BJ (cell line): ENCODE measurements at regions not wholly inside any gene's neighbourhood (a gene's known extent, or its start where the extent isn't known, plus 50 kb on each side); places are given as distances from the start of the nearest gene placed in this dataset.
"Not testable (repeated sequence)": the region's sequence is repeated elsewhere in the genome, so short reads cannot be mapped to it uniquely, and the experiment has no call there.

ENCODE experiments used
- CTCF ChIA-PET: fragments of 350-600 bp; formaldehyde crosslinking; extraction: SDS; loops from one replicate; lab custom pipeline; 2021; ENCODE audit warnings: antibody characterized with exemption, inconsistent platforms; lab: Yijun Ruan, JAX
- POLR2A ChIA-PET: fragments of 300-600 bp; sonication (Branson Sonifier 250); formaldehyde crosslinking; extraction: SDS; loops from one replicate; lab custom pipeline; 2021; ENCODE audit warnings: antibody characterized with exemption; lab: Charles Lee
- DNase-seq: peaks from one replicate; pipeline ENCODE4 v3.0.0-alpha.2; 2011; ENCODE audit warnings: low read depth
- H3K27me3 ChIP-seq: 2 replicates; pipeline ENCODE4 v1.6.0; 2011; ENCODE audit warnings: low read length; ENCODE audit not compliant: control insufficient read depth, insufficient read depth
- H3K36me3 ChIP-seq: 2 replicates; pipeline ENCODE4 v1.5.1; 2011; ENCODE audit warnings: low read length; ENCODE audit not compliant: control insufficient read depth, insufficient read depth
- H3K4me3 ChIP-seq: 2 replicates; pipeline ENCODE4 v1.5.1; 2011; ENCODE audit warnings: low read depth, mild to moderate bottlenecking, control low read depth, low read length
- CTCF ChIP-seq: IDR thresholded peaks from 2 replicates; pipeline ENCODE4 v1.5.1; 2011; ENCODE audit warnings: low read depth, mild to moderate bottlenecking, control low read depth, inconsistent platforms, low read length, moderate library complexity; ENCODE audit not compliant: insufficient read depth

GRCh38 chr7:80008039-80008438 is 126.6 kb upstream of the GNAI1 start:
- Histone ChIP-seq H3K27me3 (no peaks in the 10 kb centered on the region), H3K4me3 (no peak overlapping the region), H3K36me3 (no peaks in the 10 kb centered on the region)
- POLR2A ChIA-PET: no interaction called here
- CTCF ChIA-PET: no interaction called here
- no peak for TF ChIP-seq CTCF
- no peak for DNase-seq

GRCh38 chr7:80002865-80003264 is 131.8 kb upstream of the GNAI1 start:
- no peak for TF ChIP-seq CTCF
- ChIA-PET POLR2A (no interaction called here), CTCF (no interaction called here)
- DNase-seq: no peak
- no peaks in the 10 kb centered on the region for H3K36me3 ChIP-seq
- H3K4me3 ChIP-seq: no peak overlapping the region
- H3K27me3 ChIP-seq: no peaks in the 10 kb centered on the region

GRCh38 chr7:79998363-79998762 is 136.3 kb upstream of the GNAI1 start:
- no peak for DNase-seq
- Histone ChIP-seq H3K4me3 (no peak overlapping the region), H3K36me3 (no peaks in the 10 kb centered on the region), H3K27me3 (no peaks in the 10 kb centered on the region)
- no peak for TF ChIP-seq CTCF
- ChIA-PET POLR2A (no interaction called here), CTCF (interaction anchor here (0.8 kb wide), 1 partner anchor 22 kb away, joined by 3 read pairs; no protein-coding TSS in a partner anchor)

GRCh38 chr7:79997345-79997744 is 137.3 kb upstream of the GNAI1 start:
- ChIA-PET CTCF (interaction anchor here (0.8 kb wide), 1 partner anchor 21 kb away, joined by 3 read pairs; no protein-coding TSS in a partner anchor), POLR2A (no interaction called here)
- Histone ChIP-seq H3K27me3 (no peaks in the 10 kb centered on the region), H3K36me3 (no peaks in the 10 kb centered on the region), H3K4me3 (no peak overlapping the region)
- TF ChIP-seq CTCF: no peak
- no peak for DNase-seq

- POLR2A ChIA-PET, H3K27me3 ChIP-seq, CTCF ChIA-PET: not testable (repeated sequence)
These were observed 138.9 kb upstream of the GNAI1 start for GRCh38 chr7:79995741-79996140.

GRCh38 chr7:79988653-79989052 is 146.0 kb upstream of the GNAI1 start:
- TF ChIP-seq CTCF: no peak
- Histone ChIP-seq H3K4me3 (no peak overlapping the region), H3K36me3 (no peaks in the 10 kb centered on the region), H3K27me3 (no peaks in the 10 kb centered on the region)
- ChIA-PET POLR2A (no interaction called here), CTCF (interaction anchor here (1.5 kb wide), 1 partner anchor 28 kb away, joined by 5 read pairs; no protein-coding TSS in a partner anchor)
- no peak for DNase-seq

More at GRCh38 chr7:79995741-79996140, 138.9 kb upstream of the GNAI1 start:
- not testable (repeated sequence) for H3K4me3 ChIP-seq, DNase-seq, H3K36me3 ChIP-seq
